ENCODE measurements at regions not wholly inside any gene's neighbourhood (a gene's known extent, or its start where the extent isn't known, plus 50 kb on each side); places are given as distances from the start of the nearest gene placed in this dataset.

GRCh38 chr1:170857955-170858354, 77.4 kb upstream of the MROH9 start:
- intact Hi-C loops (cut with micrococcal nuclease; ENCODE audit: unreplicated experiment) = no loop called here
- no peaks in the 10 kb centered on the region for H3K9me3 ChIP-seq (ENCODE audit: control insufficient read depth, insufficient read depth, low read depth, low read length)
- POLR2A ChIA-PET = no interaction called here
- no peaks in the 10 kb centered on the region for H3K36me3 ChIP-seq (ENCODE audit: control insufficient read depth, insufficient read depth, low read length)
- H3K4me3 ChIP-seq (ENCODE audit: low read depth in 2 of 2, low read length in 2 of 2) = no peak overlapping the region
- DNase-seq (ENCODE audit: low read depth, low spot score) (no peak), ATAC-seq (no peak)
- CTCF ChIA-PET = no interaction called here
- TF ChIP-seq TCF7L2 (IDR thresholded peaks at IDR 0.05; ENCODE audit: low read depth, low read length) (no peak), REST (IDR thresholded peaks at IDR 0.05; ENCODE audit: insufficient read depth in 1 of 2, low read depth in 2 of 2, low read length in 1 of 2) (no peak), POLR2AphosphoS5 (IDR thresholded peaks at IDR 0.05; ENCODE audit: low read depth, low read length) (no peak), SIN3A (IDR thresholded peaks at IDR 0.05; ENCODE audit: borderline replicate concordance, insufficient read depth, low read depth, low read length) (no peak)
- TF ChIP-seq, protein P1, sequence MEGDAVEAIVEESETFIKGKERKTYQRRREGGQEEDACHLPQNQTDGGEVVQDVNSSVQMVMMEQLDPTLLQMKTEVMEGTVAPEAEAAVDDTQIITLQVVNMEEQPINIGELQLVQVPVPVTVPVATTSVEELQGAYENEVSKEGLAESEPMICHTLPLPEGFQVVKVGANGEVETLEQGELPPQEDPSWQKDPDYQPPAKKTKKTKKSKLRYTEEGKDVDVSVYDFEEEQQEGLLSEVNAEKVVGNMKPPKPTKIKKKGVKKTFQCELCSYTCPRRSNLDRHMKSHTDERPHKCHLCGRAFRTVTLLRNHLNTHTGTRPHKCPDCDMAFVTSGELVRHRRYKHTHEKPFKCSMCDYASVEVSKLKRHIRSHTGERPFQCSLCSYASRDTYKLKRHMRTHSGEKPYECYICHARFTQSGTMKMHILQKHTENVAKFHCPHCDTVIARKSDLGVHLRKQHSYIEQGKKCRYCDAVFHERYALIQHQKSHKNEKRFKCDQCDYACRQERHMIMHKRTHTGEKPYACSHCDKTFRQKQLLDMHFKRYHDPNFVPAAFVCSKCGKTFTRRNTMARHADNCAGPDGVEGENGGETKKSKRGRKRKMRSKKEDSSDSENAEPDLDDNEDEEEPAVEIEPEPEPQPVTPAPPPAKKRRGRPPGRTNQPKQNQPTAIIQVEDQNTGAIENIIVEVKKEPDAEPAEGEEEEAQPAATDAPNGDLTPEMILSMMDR (IDR thresholded peaks at IDR 0.05) = no peak
- H3K27ac ChIP-seq (ENCODE audit: low read length) = no peak overlapping the region
- in situ Hi-C loops (cut with HindIII; ENCODE audit: low pct_unique_long_range_greater_than_20kb, low sequenced_read_pairs) = no loop called here
- H3K27me3 ChIP-seq (ENCODE audit: control insufficient read depth, insufficient read depth, low read length) = no peaks in the 10 kb centered on the region
- no TSS peak for BruUV-seq (replicated peaks)
- H3K4me1 ChIP-seq (ENCODE audit: control insufficient read depth, insufficient read depth, low read length) = no peaks in the 10 kb centered on the region

DNA sequence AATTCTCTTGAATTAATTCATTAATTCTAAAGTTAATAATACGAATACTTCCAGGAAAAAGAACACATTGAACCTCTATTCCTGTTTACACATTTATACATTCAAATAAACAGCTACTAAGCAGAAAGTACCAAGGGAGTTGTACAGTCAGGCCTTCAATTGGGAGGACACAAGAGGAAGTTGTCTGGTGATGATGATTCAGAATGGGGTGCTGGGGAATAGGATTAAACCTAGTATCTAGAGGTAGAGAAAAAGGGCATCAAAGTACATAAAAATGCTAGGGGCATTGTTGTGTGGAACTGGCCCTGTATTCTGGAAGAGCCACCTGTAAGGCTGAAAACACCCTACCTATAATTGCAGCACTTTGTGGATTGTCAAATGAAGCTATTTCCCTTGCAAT, 71.7 kb upstream of the MROH9 start:
- Histone ChIP-seq H3K27ac (ENCODE audit: low read length) (no peak overlapping the region), H3K36me3 (ENCODE audit: control insufficient read depth, insufficient read depth, low read length) (no peaks in the 10 kb centered on the region), H3K27me3 (ENCODE audit: control insufficient read depth, insufficient read depth, low read length) (no peaks in the 10 kb centered on the region), H3K4me3 (ENCODE audit: low read depth in 2 of 2, low read length in 2 of 2) (no peak overlapping the region), H3K4me1 (ENCODE audit: control insufficient read depth, insufficient read depth, low read length) (no peaks in the 10 kb centered on the region), H3K9me3 (ENCODE audit: control insufficient read depth, insufficient read depth, low read depth, low read length) (no peaks in the 10 kb centered on the region)
- TF ChIP-seq TCF7L2 (IDR thresholded peaks at IDR 0.05; ENCODE audit: low read depth, low read length) = no peak
- TF ChIP-seq REST (IDR thresholded peaks at IDR 0.05; ENCODE audit: insufficient read depth in 1 of 2, low read depth in 2 of 2, low read length in 1 of 2) = no peak
- no peak for TF ChIP-seq SIN3A (IDR thresholded peaks at IDR 0.05; ENCODE audit: borderline replicate concordance, insufficient read depth, low read depth, low read length)
- TF ChIP-seq, protein P1 (IDR thresholded peaks at IDR 0.05) = no peak
- no peak for TF ChIP-seq POLR2AphosphoS5 (IDR thresholded peaks at IDR 0.05; ENCODE audit: low read depth, low read length)
- in situ Hi-C loops (cut with HindIII; ENCODE audit: low pct_unique_long_range_greater_than_20kb, low sequenced_read_pairs) = no loop called here
- ATAC-seq = no peak
- no TSS peak for BruUV-seq (replicated peaks)
- ChIA-PET POLR2A (no interaction called here), CTCF (no interaction called here)
- no peak for DNase-seq (ENCODE audit: low read depth, low spot score)
- intact Hi-C loops (cut with micrococcal nuclease; ENCODE audit: unreplicated experiment) = no loop called here
